ENCODE measurements at regions not wholly inside any gene's neighbourhood (a gene's known extent, or its start where the extent isn't known, plus 50 kb on each side); places are given as distances from the start of the nearest gene placed in this dataset.

DNA sequence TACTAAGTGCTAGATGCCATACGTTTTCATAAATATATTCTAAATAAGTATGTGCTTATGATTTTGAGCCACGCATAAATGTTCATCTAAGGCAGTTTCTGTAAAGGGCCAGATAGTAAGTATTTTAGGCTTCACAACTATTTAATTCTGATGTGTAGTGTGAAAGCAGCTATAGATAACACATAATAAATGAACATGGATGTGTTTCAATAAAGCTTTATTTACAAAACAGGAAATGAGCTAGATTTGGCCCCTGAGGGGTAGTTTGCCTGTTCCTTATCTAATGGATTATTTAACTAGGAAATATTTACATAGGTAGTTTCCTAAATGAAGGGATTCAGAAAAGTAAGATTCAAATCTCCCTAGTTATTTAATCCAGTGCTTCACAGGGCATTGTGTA lies 557.6 kb upstream of the PKN2 start:
- TF ChIP-seq, protein P1, sequence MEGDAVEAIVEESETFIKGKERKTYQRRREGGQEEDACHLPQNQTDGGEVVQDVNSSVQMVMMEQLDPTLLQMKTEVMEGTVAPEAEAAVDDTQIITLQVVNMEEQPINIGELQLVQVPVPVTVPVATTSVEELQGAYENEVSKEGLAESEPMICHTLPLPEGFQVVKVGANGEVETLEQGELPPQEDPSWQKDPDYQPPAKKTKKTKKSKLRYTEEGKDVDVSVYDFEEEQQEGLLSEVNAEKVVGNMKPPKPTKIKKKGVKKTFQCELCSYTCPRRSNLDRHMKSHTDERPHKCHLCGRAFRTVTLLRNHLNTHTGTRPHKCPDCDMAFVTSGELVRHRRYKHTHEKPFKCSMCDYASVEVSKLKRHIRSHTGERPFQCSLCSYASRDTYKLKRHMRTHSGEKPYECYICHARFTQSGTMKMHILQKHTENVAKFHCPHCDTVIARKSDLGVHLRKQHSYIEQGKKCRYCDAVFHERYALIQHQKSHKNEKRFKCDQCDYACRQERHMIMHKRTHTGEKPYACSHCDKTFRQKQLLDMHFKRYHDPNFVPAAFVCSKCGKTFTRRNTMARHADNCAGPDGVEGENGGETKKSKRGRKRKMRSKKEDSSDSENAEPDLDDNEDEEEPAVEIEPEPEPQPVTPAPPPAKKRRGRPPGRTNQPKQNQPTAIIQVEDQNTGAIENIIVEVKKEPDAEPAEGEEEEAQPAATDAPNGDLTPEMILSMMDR (conservative IDR thresholded peaks at IDR 0.05 in 1 of 2, IDR thresholded peaks at IDR 0.05 in 1 of 2; ENCODE audit: extremely low read depth in 1 of 2, insufficient read depth in 1 of 2, low read depth in 1 of 2, low read length in 2 of 2), result no peak
- no peak for TF ChIP-seq EZH2 (IDR thresholded peaks at IDR 0.05; ENCODE audit: borderline replicate concordance, low read length)
